SK-N-SH treated with all-trans-retinoic acid at 6 μM for 48 hours (cell line): ENCODE measurements at regions not wholly inside any gene's neighbourhood (a gene's known extent, or its start where the extent isn't known, plus 50 kb on each side); places are given as distances from the start of the nearest gene placed in this dataset.

Experiments
- ATAC-seq: fragments of 200-7000 bp; cut with Tn5 transposase; 3 replicates; pipeline ENCODE4 v1.9.1; 2020; ENCODE audit warnings: mild to moderate bottlenecking, moderate library complexity
- ARNTL ChIP-seq: fragments of 450-650 bp; formaldehyde crosslinking; IDR thresholded peaks from 2 replicates; pipeline ENCODE4 v1.5.0; 2020; ENCODE audit warnings: low read depth, mild to moderate bottlenecking, moderate library complexity, borderline replicate concordance
- BACH2 ChIP-seq: fragments of 250-450 bp; sonication (Bioruptor Pico); IDR thresholded peaks from 2 replicates; pipeline ENCODE4 v1.9.0; 2021; ENCODE audit warnings: mild to moderate bottlenecking, borderline replicate concordance
- CREB5 ChIP-seq: fragments of 250-450 bp; sonication (Bioruptor Pico); IDR thresholded peaks from 2 replicates; pipeline ENCODE4 v1.5.1; 2020; ENCODE audit warnings: low read depth, mild to moderate bottlenecking, moderate library complexity
- CSDC2 ChIP-seq: fragments of 250-450 bp; sonication (Bioruptor Pico); IDR thresholded peaks from 2 replicates; pipeline ENCODE4 v1.5.0; 2020; ENCODE audit warnings: mild to moderate bottlenecking, moderate library complexity
- CSRNP3 ChIP-seq: fragments of 250-450 bp; sonication (Bioruptor Pico); IDR thresholded peaks from 2 replicates; pipeline ENCODE4 v1.5.1; 2021; ENCODE audit warnings: mild to moderate bottlenecking, moderate library complexity
- GLIS3 ChIP-seq: fragments of 250-450 bp; sonication (Bioruptor Pico); IDR thresholded peaks from 2 replicates; pipeline ENCODE4 v1.5.0; 2020; ENCODE audit warnings: mild to moderate bottlenecking, moderate library complexity
- ISL1 ChIP-seq: fragments of 250-450 bp; sonication (Bioruptor Pico); IDR thresholded peaks from 2 replicates; pipeline ENCODE4 v2.1.2; 2022; ENCODE audit warnings: mild to moderate bottlenecking, moderate library complexity
- POU6F1 ChIP-seq: fragments of 250-450 bp; sonication (Bioruptor Pico); IDR thresholded peaks from 2 replicates; pipeline ENCODE4 v1.8.0; 2021; ENCODE audit warnings: low read depth, mild to moderate bottlenecking, moderate library complexity, borderline replicate concordance
- PPARA ChIP-seq: fragments of 250-450 bp; sonication (Bioruptor Pico); IDR thresholded peaks from 2 replicates; pipeline ENCODE4 v1.5.0; 2020; ENCODE audit warnings: mild to moderate bottlenecking, borderline replicate concordance
- SNAI2 ChIP-seq: fragments of 250-450 bp; sonication (Bioruptor Pico); IDR thresholded peaks from 2 replicates; pipeline ENCODE4 v1.5.0; 2020; ENCODE audit warnings: mild to moderate bottlenecking, moderate library complexity
- TCF4 ChIP-seq: fragments of 250-450 bp; sonication (Bioruptor Pico); IDR thresholded peaks from 2 replicates; pipeline ENCODE4 v1.8.0; 2021; ENCODE audit warnings: mild to moderate bottlenecking, moderate library complexity, borderline replicate concordance
- TOX ChIP-seq: fragments of 250-450 bp; sonication (Bioruptor Pico); IDR thresholded peaks from 2 replicates; pipeline ENCODE4 v1.8.0; 2021; ENCODE audit warnings: mild to moderate bottlenecking, moderate library complexity, borderline replicate concordance
- ZC3H10 ChIP-seq: fragments of 250-450 bp; sonication (Bioruptor Pico); IDR thresholded peaks from 2 replicates; pipeline ENCODE4 v1.5.1; 2021; ENCODE audit warnings: mild to moderate bottlenecking, moderate library complexity
- ZFP30 ChIP-seq: fragments of 450-650 bp; formaldehyde crosslinking; IDR thresholded peaks from 2 replicates; pipeline ENCODE4 v1.5.0; 2022; ENCODE audit warnings: mild to moderate bottlenecking, moderate library complexity
- ZNF565 ChIP-seq: fragments of 450-650 bp; formaldehyde crosslinking; conservative IDR thresholded peaks from 2 replicates; pipeline ENCODE4 v1.5.0; 2020; ENCODE audit warnings: low read depth, mild to moderate bottlenecking, moderate library complexity
- ZNF70 ChIP-seq: fragments of 450-650 bp; formaldehyde crosslinking; IDR thresholded peaks from 2 replicates; pipeline ENCODE4 v1.5.0; 2020; ENCODE audit warnings: mild to moderate bottlenecking, moderate library complexity
- ZNF8 ChIP-seq: fragments of 450-650 bp; formaldehyde crosslinking; IDR thresholded peaks from 2 replicates; pipeline ENCODE4 v1.5.0; 2020; ENCODE audit warnings: mild to moderate bottlenecking, moderate library complexity
- TF ChIP-seq, protein P1 (sequence below): fragments of 250-450 bp; sonication (Bioruptor Pico); IDR thresholded peaks from 2 replicates; pipeline ENCODE4 v1.8.0; 2020; ENCODE audit warnings: mild to moderate bottlenecking, moderate library complexity, borderline replicate concordance
- TF ChIP-seq, protein P2 (sequence below): fragments of 250-450 bp; sonication (Bioruptor Pico); IDR thresholded peaks from 2 replicates; pipeline ENCODE4 v1.5.0; 2020; ENCODE audit warnings: mild to moderate bottlenecking, moderate library complexity

DNA sequence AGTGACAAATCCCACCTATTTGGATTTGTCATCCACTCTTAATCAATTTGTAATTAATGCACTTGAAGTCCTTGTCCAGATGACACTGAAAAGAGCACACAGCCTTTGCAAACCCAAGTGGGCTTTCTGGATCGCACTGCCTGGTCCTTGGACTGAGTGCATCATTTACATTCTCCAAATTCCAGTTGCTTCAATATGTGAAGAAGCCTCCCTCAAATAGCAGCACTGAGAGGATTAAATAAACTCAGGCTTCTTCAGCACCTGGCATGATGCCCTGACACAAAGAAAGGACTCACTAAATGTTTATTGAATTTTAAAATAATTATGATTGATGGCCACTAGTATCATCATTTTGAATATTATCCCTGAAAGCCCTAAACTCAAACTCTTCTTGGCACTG lies 496.5 kb downstream of the VRK1 start:
- no peak for ATAC-seq
- TF ChIP-seq ISL1 (CRISPR knock-in tag) = no peak
- TF ChIP-seq, protein P1, sequence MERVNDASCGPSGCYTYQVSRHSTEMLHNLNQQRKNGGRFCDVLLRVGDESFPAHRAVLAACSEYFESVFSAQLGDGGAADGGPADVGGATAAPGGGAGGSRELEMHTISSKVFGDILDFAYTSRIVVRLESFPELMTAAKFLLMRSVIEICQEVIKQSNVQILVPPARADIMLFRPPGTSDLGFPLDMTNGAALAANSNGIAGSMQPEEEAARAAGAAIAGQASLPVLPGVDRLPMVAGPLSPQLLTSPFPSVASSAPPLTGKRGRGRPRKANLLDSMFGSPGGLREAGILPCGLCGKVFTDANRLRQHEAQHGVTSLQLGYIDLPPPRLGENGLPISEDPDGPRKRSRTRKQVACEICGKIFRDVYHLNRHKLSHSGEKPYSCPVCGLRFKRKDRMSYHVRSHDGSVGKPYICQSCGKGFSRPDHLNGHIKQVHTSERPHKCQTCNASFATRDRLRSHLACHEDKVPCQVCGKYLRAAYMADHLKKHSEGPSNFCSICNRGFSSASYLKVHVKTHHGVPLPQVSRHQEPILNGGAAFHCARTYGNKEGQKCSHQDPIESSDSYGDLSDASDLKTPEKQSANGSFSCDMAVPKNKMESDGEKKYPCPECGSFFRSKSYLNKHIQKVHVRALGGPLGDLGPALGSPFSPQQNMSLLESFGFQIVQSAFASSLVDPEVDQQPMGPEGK (CRISPR knock-in tag) = no peak
- no peak for TF ChIP-seq CSRNP3 (CRISPR knock-in tag)
- no peak for TF ChIP-seq CSDC2 (CRISPR knock-in tag)
- no peak for TF ChIP-seq SNAI2
- TF ChIP-seq, protein P2, sequence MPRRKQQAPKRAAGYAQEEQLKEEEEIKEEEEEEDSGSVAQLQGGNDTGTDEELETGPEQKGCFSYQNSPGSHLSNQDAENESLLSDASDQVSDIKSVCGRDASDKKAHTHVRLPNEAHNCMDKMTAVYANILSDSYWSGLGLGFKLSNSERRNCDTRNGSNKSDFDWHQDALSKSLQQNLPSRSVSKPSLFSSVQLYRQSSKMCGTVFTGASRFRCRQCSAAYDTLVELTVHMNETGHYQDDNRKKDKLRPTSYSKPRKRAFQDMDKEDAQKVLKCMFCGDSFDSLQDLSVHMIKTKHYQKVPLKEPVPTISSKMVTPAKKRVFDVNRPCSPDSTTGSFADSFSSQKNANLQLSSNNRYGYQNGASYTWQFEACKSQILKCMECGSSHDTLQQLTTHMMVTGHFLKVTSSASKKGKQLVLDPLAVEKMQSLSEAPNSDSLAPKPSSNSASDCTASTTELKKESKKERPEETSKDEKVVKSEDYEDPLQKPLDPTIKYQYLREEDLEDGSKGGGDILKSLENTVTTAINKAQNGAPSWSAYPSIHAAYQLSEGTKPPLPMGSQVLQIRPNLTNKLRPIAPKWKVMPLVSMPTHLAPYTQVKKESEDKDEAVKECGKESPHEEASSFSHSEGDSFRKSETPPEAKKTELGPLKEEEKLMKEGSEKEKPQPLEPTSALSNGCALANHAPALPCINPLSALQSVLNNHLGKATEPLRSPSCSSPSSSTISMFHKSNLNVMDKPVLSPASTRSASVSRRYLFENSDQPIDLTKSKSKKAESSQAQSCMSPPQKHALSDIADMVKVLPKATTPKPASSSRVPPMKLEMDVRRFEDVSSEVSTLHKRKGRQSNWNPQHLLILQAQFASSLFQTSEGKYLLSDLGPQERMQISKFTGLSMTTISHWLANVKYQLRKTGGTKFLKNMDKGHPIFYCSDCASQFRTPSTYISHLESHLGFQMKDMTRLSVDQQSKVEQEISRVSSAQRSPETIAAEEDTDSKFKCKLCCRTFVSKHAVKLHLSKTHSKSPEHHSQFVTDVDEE (CRISPR knock-in tag) = no peak
- TF ChIP-seq POU6F1 (CRISPR knock-in tag) = no peak
- TF ChIP-seq ARNTL (CRISPR knock-in tag) = no peak

GRCh38 chr14:97295108-97295710 lies 498.0 kb downstream of the VRK1 start:
- TF ChIP-seq PPARA (CRISPR knock-in tag) (no peak), CSRNP3 (CRISPR knock-in tag) (no peak), BACH2 (CRISPR knock-in tag) (no peak), CSDC2 (CRISPR knock-in tag) (no peak), TCF4 (no peak), ZFP30 (CRISPR knock-in tag) (no peak), CREB5 (no peak), ISL1 (CRISPR knock-in tag) (no peak), ZNF70 (CRISPR knock-in tag) (no peak), GLIS3 (CRISPR knock-in tag) (no peak), ZNF565 (no peak), ZC3H10 (CRISPR knock-in tag) (no peak), ZNF8 (CRISPR knock-in tag) (no peak), SNAI2 (no peak)
- TF ChIP-seq, all 23 proteins: peak for 0
- no peak for ATAC-seq

- no peak for ATAC-seq
- TF ChIP-seq GLIS3 (CRISPR knock-in tag) = no peak
- no peak for TF ChIP-seq TOX (CRISPR knock-in tag)
- TF ChIP-seq, protein P1 (CRISPR knock-in tag) = no peak
- no peak for TF ChIP-seq ZFP30 (CRISPR knock-in tag)
- no peak for TF ChIP-seq ZNF8 (CRISPR knock-in tag)
- no peak for TF ChIP-seq BACH2 (CRISPR knock-in tag)
Measured at GRCh38 chr14:97296176-97296575, 499.0 kb downstream of the VRK1 start.
